H1 (cell line): ENCODE measurements at regions not wholly inside any gene's neighbourhood (a gene's known extent, or its start where the extent isn't known, plus 50 kb on each side); places are given as distances from the start of the nearest gene placed in this dataset.
A peak's percentile ranks its signal among the peaks of the same experiment; 100 is the strongest.

ENCODE experiments used
- CTCF ChIA-PET: fragments of 300-600 bp; sonication (Branson Sonifier 250); formaldehyde crosslinking; loops from one replicate; lab custom pipeline; 2021; ENCODE audit not compliant: partially characterized antibody; lab: Charles Lee
- POLR2A ChIA-PET: fragments of 300-600 bp; sonication (Branson Sonifier 250); formaldehyde crosslinking; loops from one replicate; lab custom pipeline; 2021; ENCODE audit warnings: inconsistent platforms; ENCODE audit not compliant: partially characterized antibody; lab: Charles Lee
- DNase-seq, 2 experiments: peaks; one replicate each; pipeline versions ENCODE4 v3.0.0 to v3.0.0-alpha.2; 2010 to 2022; ENCODE audit warnings: low spot score in 2 of 2, low read depth in 1 of 2, mixed read lengths in 1 of 2
- FAIRE-seq: peaks from 2 replicates; lab custom pipeline; 2011; peaks lifted over from hg19 to GRCh38; lab: Jason Lieb, UNC
- H2AFZ ChIP-seq: 2 replicates; pipeline ENCODE4 v1.8.1; 2012; ENCODE audit warnings: low read length, inconsistent platforms
- H2AK5ac ChIP-seq: 2 replicates; pipeline ENCODE4 v1.6.1; 2013; ENCODE audit warnings: low read depth, low read length
- H2BK120ac ChIP-seq: replicated peaks from 2 replicates; pipeline ENCODE3; 2013; ENCODE audit warnings: low read depth, low read length, inconsistent platforms
- H2BK12ac ChIP-seq: 2 replicates; pipeline ENCODE4 v1.6.1; 2013; ENCODE audit warnings: low read depth, low read length
- H2BK15ac ChIP-seq: 2 replicates; pipeline ENCODE4 v1.6.1; 2013; ENCODE audit warnings: low read length
- H2BK20ac ChIP-seq: 2 replicates; pipeline ENCODE4 v1.6.1; 2013; ENCODE audit warnings: low read length
- H2BK5ac ChIP-seq: 2 replicates; pipeline ENCODE4 v1.6.1; 2013; ENCODE audit warnings: low read depth, low read length
- H3K14ac ChIP-seq: 2 replicates; pipeline ENCODE4 v1.6.1; 2013; ENCODE audit warnings: inconsistent platforms; ENCODE audit not compliant: insufficient read length
- H3K18ac ChIP-seq: 2 replicates; pipeline ENCODE4 v1.6.1; 2013; ENCODE audit warnings: low read length; ENCODE audit errors: extremely low read depth
- H3K23ac ChIP-seq: 2 replicates; pipeline ENCODE4 v1.6.1; 2013; ENCODE audit warnings: inconsistent platforms; ENCODE audit not compliant: insufficient read length
- H3K23me2 ChIP-seq: 2 replicates; pipeline ENCODE4 v1.6.1; 2013; ENCODE audit warnings: low read depth, low read length
- H3K27ac ChIP-seq: 2 replicates; pipeline ENCODE4 v1.6.1; 2011; ENCODE audit warnings: low read depth, low read length, inconsistent platforms
- H3K27me3 ChIP-seq, 4 experiments: replicated peaks in 1 of 4; 1 replicate in 1 of 4; 2 replicates in 3 of 4; pipeline versions ENCODE4 v1.6.1 to v1.8.1; 2011 to 2013; ENCODE audit warnings: low read length in 3 of 4, mild to moderate bottlenecking in 3 of 4, inconsistent platforms in 2 of 4, mixed read lengths in 2 of 4, moderate library complexity in 1 of 4; ENCODE audit not compliant: control insufficient read depth in 3 of 4, insufficient read depth in 3 of 4; ENCODE audit errors: extremely low read depth in 1 of 4
- H3K36me3 ChIP-seq, 4 experiments: 2 replicates each; pipeline versions ENCODE4 v1.6.1 to v1.8.1; 2011 to 2013; ENCODE audit warnings: mild to moderate bottlenecking in 4 of 4, low read length in 3 of 4, moderate library complexity in 2 of 4, control low read depth in 1 of 4, inconsistent platforms in 1 of 4; ENCODE audit not compliant: insufficient read depth in 4 of 4, control insufficient read depth in 2 of 4
- H3K4ac ChIP-seq: replicated peaks from 2 replicates; pipeline ENCODE3; 2013; ENCODE audit warnings: low read length, low read depth, mixed read lengths, inconsistent platforms; ENCODE audit not compliant: insufficient read length
- H3K4me1 ChIP-seq, 4 experiments: replicated peaks in 1 of 4; 1 replicate in 1 of 4; 2 replicates in 3 of 4; pipeline versions ENCODE4 v1.6.1 to v1.8.1; 2011 to 2013; ENCODE audit warnings: low read length in 3 of 4, inconsistent platforms in 2 of 4, mixed read lengths in 1 of 4; ENCODE audit not compliant: insufficient read depth in 4 of 4, control insufficient read depth in 3 of 4
- H3K4me2 ChIP-seq, 2 experiments: 2 replicates each; pipeline versions ENCODE4 v1.6.1 to v1.8.1; 2011 to 2013; ENCODE audit warnings: low read depth in 2 of 2, low read length in 2 of 2, control low read depth in 1 of 2, inconsistent platforms in 1 of 2, mild to moderate bottlenecking in 1 of 2; ENCODE audit not compliant: insufficient read depth in 1 of 2
- H3K4me3 ChIP-seq, 4 experiments: fragments of 200-600, 300-600 bp in 1 of 4; sonication (generic), shearing (Covaris generic), sonication (Bioruptor Twin) in 1 of 4; 2 replicates each; pipeline versions ENCODE4 v1.5.1 to v1.8.1; 2011 to 2016; ENCODE audit warnings: low read length in 4 of 4, low read depth in 3 of 4, control low read depth in 2 of 4, inconsistent platforms in 2 of 4, mild to moderate bottlenecking in 2 of 4, mixed read lengths in 1 of 4, moderate library complexity in 1 of 4; ENCODE audit not compliant: insufficient read depth in 2 of 4; ENCODE audit errors: extremely low read depth in 1 of 4
- H3K56ac ChIP-seq: replicated peaks from 2 replicates; pipeline ENCODE3; 2013; ENCODE audit warnings: low read depth, mild to moderate bottlenecking, mixed read lengths, low read length, inconsistent platforms; ENCODE audit not compliant: insufficient read length
- H3K79me1 ChIP-seq: 2 replicates; pipeline ENCODE4 v1.6.1; 2013; ENCODE audit warnings: low read depth, low read length, control low read depth
- H3K79me2 ChIP-seq, 2 experiments: 2 replicates each; pipeline versions ENCODE4 v1.6.1 to v1.8.1; 2012 to 2013; ENCODE audit warnings: low read length in 2 of 2, mild to moderate bottlenecking in 2 of 2, inconsistent platforms in 1 of 2; ENCODE audit not compliant: insufficient read depth in 2 of 2, control insufficient read depth in 1 of 2
- H3K9ac ChIP-seq, 4 experiments: replicated peaks in 1 of 4; 1 replicate in 1 of 4; 2 replicates in 3 of 4; pipeline versions ENCODE4 v1.6.1 to v1.8.1; 2011 to 2013; ENCODE audit warnings: low read depth in 3 of 4, low read length in 3 of 4, control low read depth in 2 of 4, mild to moderate bottlenecking in 2 of 4, moderate library complexity in 2 of 4, inconsistent platforms in 1 of 4; ENCODE audit errors: extremely low read depth in 1 of 4
- H3K9me3 ChIP-seq, 2 experiments: 2 replicates each; pipeline versions ENCODE4 v1.6.1 to v1.8.1; 2012 to 2013; ENCODE audit warnings: mild to moderate bottlenecking in 2 of 2, moderate library complexity in 2 of 2, control low read depth in 1 of 2, inconsistent platforms in 1 of 2, low read depth in 1 of 2, low read length in 1 of 2, mixed read lengths in 1 of 2; ENCODE audit not compliant: insufficient read depth in 2 of 2
- H4K20me1 ChIP-seq, 2 experiments: replicated peaks in 1 of 2; 2 replicates each; pipeline versions ENCODE3 to v1.8.1; 2011 to 2013; ENCODE audit warnings: inconsistent platforms in 2 of 2, low read length in 2 of 2, mild to moderate bottlenecking in 1 of 2; ENCODE audit not compliant: insufficient read depth in 2 of 2, control insufficient read depth in 1 of 2
- H4K5ac ChIP-seq: 2 replicates; pipeline ENCODE4 v1.6.1; 2013; ENCODE audit warnings: low read length, low read depth, mixed read lengths, inconsistent platforms; ENCODE audit not compliant: insufficient read length
- H4K8ac ChIP-seq: 2 replicates; pipeline ENCODE4 v1.8.0; 2013; ENCODE audit warnings: mild to moderate bottlenecking, moderate library complexity, low read length, inconsistent platforms; ENCODE audit not compliant: insufficient read depth; ENCODE audit errors: extremely low read depth
- H4K91ac ChIP-seq: replicated peaks from 2 replicates; pipeline ENCODE3; 2013; ENCODE audit warnings: low read length, mixed read lengths, inconsistent platforms; ENCODE audit not compliant: insufficient read length
- CREB1 ChIP-seq: IDR thresholded peaks from 2 replicates; pipeline ENCODE4 v1.6.1; 2012; ENCODE audit warnings: inconsistent platforms
- CTBP2 ChIP-seq: IDR thresholded peaks from 2 replicates; pipeline ENCODE4 v1.7.0; 2011; ENCODE audit warnings: borderline replicate concordance, mild to moderate bottlenecking, moderate library complexity, mixed read lengths, low read length; ENCODE audit not compliant: insufficient read depth, insufficient read length
- CTCF ChIP-seq, 3 experiments: IDR thresholded peaks; 1 replicate in 2 of 3; 2 replicates in 1 of 3; pipeline versions ENCODE4 v1.5.1 to v1.6.1; 2011; ENCODE audit warnings: low read length in 3 of 3, mild to moderate bottlenecking in 3 of 3, inconsistent platforms in 2 of 3, low read depth in 1 of 3, moderate library complexity in 1 of 3; ENCODE audit not compliant: insufficient read depth in 1 of 3; ENCODE audit errors: control extremely low read depth in 1 of 3
- EGR1 ChIP-seq: IDR thresholded peaks from 2 replicates; pipeline ENCODE4 v1.6.1; 2011; ENCODE audit warnings: low read depth, low read length, borderline replicate concordance
- EP300 ChIP-seq, 2 experiments: IDR thresholded peaks; 1 replicate in 1 of 2; 2 replicates in 1 of 2; pipeline ENCODE4 v1.6.1; 2011 to 2012; ENCODE audit warnings: low read depth in 2 of 2, low read length in 2 of 2, mild to moderate bottlenecking in 2 of 2, borderline replicate concordance in 1 of 2, inconsistent platforms in 1 of 2, moderate library complexity in 1 of 2
- GTF2F1 ChIP-seq: IDR thresholded peaks from 2 replicates; pipeline ENCODE4 v1.6.1; 2012; ENCODE audit warnings: low read depth, low read length, improper control_type of control experiment, borderline replicate concordance
- KDM5A ChIP-seq: fragments of 200-600 bp; IDR thresholded peaks from 2 replicates; pipeline ENCODE4 v1.7.1; 2012; ENCODE audit warnings: mild to moderate bottlenecking, low read length, inconsistent platforms, mixed read lengths
- SAP30 ChIP-seq: fragments of 300-600 bp; sonication (generic); IDR thresholded peaks from 2 replicates; pipeline ENCODE4 v1.7.1; 2012; ENCODE audit warnings: low read length, moderate library complexity, mild to moderate bottlenecking, inconsistent platforms; ENCODE audit not compliant: insufficient read depth, insufficient replicate concordance
- SIRT6 ChIP-seq: IDR thresholded peaks from one replicate; pipeline ENCODE4 v1.7.1; 2012; ENCODE audit warnings: low read length, inconsistent platforms
- SP2 ChIP-seq: IDR thresholded peaks from 2 replicates; pipeline ENCODE4 v1.6.1; 2012; ENCODE audit warnings: mild to moderate bottlenecking, low read length, inconsistent platforms
- SUZ12 ChIP-seq: fragments of 200-600 bp; sonication (generic); IDR thresholded peaks from 2 replicates; pipeline ENCODE4 v1.6.1; 2012; ENCODE audit warnings: mild to moderate bottlenecking, inconsistent platforms, low read length, moderate library complexity, mixed read lengths
- TCF12 ChIP-seq: IDR thresholded peaks from 2 replicates; pipeline ENCODE4 v1.6.1; 2011; ENCODE audit warnings: low read depth, mild to moderate bottlenecking, low read length
- YY1 ChIP-seq: IDR thresholded peaks from 2 replicates; pipeline ENCODE4 v1.6.1; 2011; ENCODE audit warnings: low read depth, mild to moderate bottlenecking, low read length
- WGBS, 2 experiments: shearing (Covaris generic) in 1 of 2; methylation state at CpG; one replicate each; pipeline versions ENCODE4 v1.1.6 to v1.1.7; 2013 to 2015; ENCODE audit warnings: low lambda C conversion rate in 2 of 2, mixed read lengths in 2 of 2, inconsistent platforms in 1 of 2, low coverage in 1 of 2, missing lambda C conversion rate in 1 of 2; ENCODE audit not compliant: insufficient replicate concordance in 2 of 2, insufficient coverage in 1 of 2, insufficient read length in 1 of 2; ENCODE audit errors: extremely low coverage in 1 of 2, missing lambda C conversion rate in 1 of 2; 5-methylcytosine and 5-hydroxymethylcytosine counted together

GRCh38 chr2:40690036-40690435 is 238.1 kb upstream of the SLC8A1 start:
- ChIA-PET POLR2A (no interaction called here), CTCF (interaction anchor here (0.7 kb wide), 2 partner anchors 195 to 654 kb away, joined by 3 to 4 read pairs; no protein-coding TSS in a partner anchor)
- Histone ChIP-seq H4K5ac (no peak overlapping the region), H2BK20ac (no peak overlapping the region), H2BK5ac (no peak overlapping the region), H2AFZ (peak overlapping the region; percentile 91; the same call in 1 of the 2 replicates), H3K56ac (no peak overlapping the region), H3K4ac (no peak overlapping the region), H3K79me2 (no peaks in the 10 kb centered on the region), H3K4me1 (peaks cover 0 to 2% (median 0%) of the 10 kb centered on the region in 4 experiments; a peak in 2 of 7 replicates), H4K20me1 (no peaks in the 10 kb centered on the region), H2BK15ac (no peak overlapping the region), H3K79me1 (no peaks in the 10 kb centered on the region), H3K27me3 (no peaks in the 10 kb centered on the region), H2BK120ac (no peak overlapping the region), H2BK12ac (no peak overlapping the region), H4K8ac (no peak overlapping the region), H4K91ac (no peak overlapping the region), H2AK5ac (no peak overlapping the region), H3K36me3 (no peaks in the 10 kb centered on the region), H3K4me2 (no peak overlapping the region), H3K9ac (no peak overlapping the region), H3K23ac (no peak overlapping the region), H3K18ac (no peak overlapping the region), H3K9me3 (no peaks in the 10 kb centered on the region), H3K27ac (no peak overlapping the region), H3K4me3 (no peak overlapping the region), H3K23me2 (no peaks in the 10 kb centered on the region), H3K14ac (no peak overlapping the region)
- WGBS, 2 experiments: 92% methylated on average over 3 of the region's 3 CpGs; no CpG with 5 or more reads in 1 of the 2 experiments
- DNase-seq: no peak
- no peak for FAIRE-seq
- no peak for TF ChIP-seq CTBP2
- no peak for TF ChIP-seq CREB1
- no peak for TF ChIP-seq CTCF (IDR thresholded peaks at IDR 0.05; ENCODE audit: control extremely low read depth in 1 of 3, insufficient read depth in 1 of 3, low read depth in 1 of 3, low read length in 3 of 3)
- TF ChIP-seq SUZ12: no peak
- TF ChIP-seq YY1: no peak
- no peak for TF ChIP-seq EP300 (IDR thresholded peaks at IDR 0.05; ENCODE audit: borderline replicate concordance in 1 of 2, low read depth in 2 of 2, low read length in 2 of 2)
- TF ChIP-seq TCF12: no peak
- no peak for TF ChIP-seq SP2
- no peak for TF ChIP-seq SAP30
- no peak for TF ChIP-seq EGR1
- TF ChIP-seq SIRT6: no peak
- TF ChIP-seq GTF2F1: no peak
- no peak for TF ChIP-seq KDM5A
